ENCODE measurements at regions not wholly inside any gene's neighbourhood (a gene's known extent, or its start where the extent isn't known, plus 50 kb on each side); places are given as distances from the start of the nearest gene placed in this dataset.

DNA sequence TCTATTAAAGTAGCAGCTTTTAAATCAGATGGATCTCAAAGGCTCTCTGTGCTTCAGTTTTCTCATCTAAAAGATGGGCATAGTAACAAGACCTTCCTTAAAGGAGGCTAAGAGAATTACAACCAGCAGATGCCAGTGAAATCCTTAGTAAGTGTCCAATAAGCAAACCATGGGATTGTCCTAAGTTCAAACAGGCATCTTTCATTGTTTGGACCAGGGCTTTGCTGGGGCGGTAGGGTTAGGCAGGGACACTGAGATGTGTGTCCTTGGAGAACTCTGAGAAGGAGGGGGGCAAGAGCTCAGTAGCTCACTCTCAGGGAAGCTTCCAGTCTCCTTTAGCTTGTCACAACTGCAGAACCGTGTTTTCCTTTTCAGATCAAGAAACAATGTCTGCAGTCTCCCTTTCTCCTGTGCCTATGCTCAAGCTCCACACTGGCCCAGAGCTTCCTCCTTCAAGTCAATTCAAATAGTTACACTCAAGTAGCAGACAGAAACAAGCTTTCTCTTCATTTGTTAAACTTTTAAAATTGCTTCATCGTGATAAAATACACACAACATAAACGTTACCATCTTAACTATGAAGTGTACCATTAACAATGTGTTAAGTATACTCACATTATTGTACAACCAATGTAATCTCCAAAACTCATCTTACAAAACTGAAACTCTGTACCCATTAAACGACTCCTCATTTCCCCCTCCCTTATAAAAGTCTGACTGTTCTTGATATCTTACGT is 216.2 kb downstream of the PIK3R1 start:
- TF ChIP-seq, protein P1, sequence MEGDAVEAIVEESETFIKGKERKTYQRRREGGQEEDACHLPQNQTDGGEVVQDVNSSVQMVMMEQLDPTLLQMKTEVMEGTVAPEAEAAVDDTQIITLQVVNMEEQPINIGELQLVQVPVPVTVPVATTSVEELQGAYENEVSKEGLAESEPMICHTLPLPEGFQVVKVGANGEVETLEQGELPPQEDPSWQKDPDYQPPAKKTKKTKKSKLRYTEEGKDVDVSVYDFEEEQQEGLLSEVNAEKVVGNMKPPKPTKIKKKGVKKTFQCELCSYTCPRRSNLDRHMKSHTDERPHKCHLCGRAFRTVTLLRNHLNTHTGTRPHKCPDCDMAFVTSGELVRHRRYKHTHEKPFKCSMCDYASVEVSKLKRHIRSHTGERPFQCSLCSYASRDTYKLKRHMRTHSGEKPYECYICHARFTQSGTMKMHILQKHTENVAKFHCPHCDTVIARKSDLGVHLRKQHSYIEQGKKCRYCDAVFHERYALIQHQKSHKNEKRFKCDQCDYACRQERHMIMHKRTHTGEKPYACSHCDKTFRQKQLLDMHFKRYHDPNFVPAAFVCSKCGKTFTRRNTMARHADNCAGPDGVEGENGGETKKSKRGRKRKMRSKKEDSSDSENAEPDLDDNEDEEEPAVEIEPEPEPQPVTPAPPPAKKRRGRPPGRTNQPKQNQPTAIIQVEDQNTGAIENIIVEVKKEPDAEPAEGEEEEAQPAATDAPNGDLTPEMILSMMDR (conservative IDR thresholded peaks at IDR 0.05), result no peak
- no peak for TF ChIP-seq ZFX (IDR thresholded peaks at IDR 0.05)
